Activated CD8-positive, alpha-beta T cell treated with anti-CD3 and anti-CD28 coated beads, Interleukin-2, amount 10 ng/mL, durations not matched to agents 7 days and 5 days (primary cell): ENCODE measurements at regions not wholly inside any gene's neighbourhood (a gene's known extent, or its start where the extent isn't known, plus 50 kb on each side); places are given as distances from the start of the nearest gene placed in this dataset.

Experiments
- ATAC-seq: fragments of 150-1000 bp; cut with Tn5 transposase; one replicate; pipeline ENCODE4 v1.10.0; 2021; ENCODE audit warnings: moderate library complexity
- CTCF ChIA-PET: fragments of 350-600 bp; sonication (Branson Sonifier 250); formaldehyde crosslinking; loops from one replicate; lab custom pipeline; 2021; ENCODE audit warnings: antibody characterized with exemption; lab: Charles Lee
- POLR2A ChIA-PET: fragments of 350-600 bp; sonication (Branson Sonifier 250); formaldehyde crosslinking; loops from one replicate; lab custom pipeline; 2021; ENCODE audit warnings: antibody characterized with exemption; lab: Charles Lee
- DNase-seq: peaks from one replicate; pipeline ENCODE4 v3.0.0-alpha.2; 2020
- H3K27ac Mint-ChIP-seq: one replicate; pipeline ENCODE4 v1.8.0; 2021; ENCODE audit warnings: mild to moderate bottlenecking, mixed read lengths
- H3K27me3 Mint-ChIP-seq: one replicate; pipeline ENCODE4 v1.8.0; 2021; ENCODE audit warnings: low read depth, mixed read lengths
- H3K36me3 Mint-ChIP-seq: one replicate; pipeline ENCODE4 v1.8.0; 2021; ENCODE audit warnings: low read depth, mixed read lengths
- H3K4me1 Mint-ChIP-seq: one replicate; pipeline ENCODE4 v1.8.0; 2021; ENCODE audit warnings: low read depth, mixed read lengths
- H3K4me3 Mint-ChIP-seq: one replicate; pipeline ENCODE4 v1.8.0; 2021; ENCODE audit warnings: mild to moderate bottlenecking, mixed read lengths
- H3K9me3 Mint-ChIP-seq: one replicate; pipeline ENCODE4 v1.8.0; 2022; ENCODE audit warnings: mixed read lengths; ENCODE audit not compliant: insufficient read depth

GRCh38 chr22:49155039-49155769 lies 672.5 kb downstream of the BRD1 start:
- no peaks in the 10 kb centered on the region for H3K36me3 Mint-ChIP-seq
- no peaks in the 10 kb centered on the region for H3K9me3 Mint-ChIP-seq
- DNase-seq (no peak), ATAC-seq (no peak)
- no peak overlapping the region for H3K4me3 Mint-ChIP-seq
- POLR2A ChIA-PET = no interaction called here
- CTCF ChIA-PET = no interaction called here
- no peaks in the 10 kb centered on the region for H3K27me3 Mint-ChIP-seq
- H3K27ac Mint-ChIP-seq = no peak overlapping the region
- H3K4me1 Mint-ChIP-seq = no peaks in the 10 kb centered on the region

GRCh38 chr22:49154433-49154832 lies 673.2 kb downstream of the BRD1 start:
- ATAC-seq = no peak
- no peak overlapping the region for H3K4me3 Mint-ChIP-seq
- ChIA-PET POLR2A (no interaction called here), CTCF (no interaction called here)
- DNase-seq = no peak
- H3K9me3 Mint-ChIP-seq = no peaks in the 10 kb centered on the region
- no peaks in the 10 kb centered on the region for H3K27me3 Mint-ChIP-seq
- H3K27ac Mint-ChIP-seq = no peak overlapping the region
- no peaks in the 10 kb centered on the region for H3K36me3 Mint-ChIP-seq
- no peaks in the 10 kb centered on the region for H3K4me1 Mint-ChIP-seq

- CTCF ChIA-PET = no interaction called here
- DNase-seq = no peak
- POLR2A ChIA-PET = no interaction called here
- Mint-ChIP-seq H3K9me3 (no peaks in the 10 kb centered on the region), H3K27me3 (no peaks in the 10 kb centered on the region), H3K27ac (no peak overlapping the region), H3K4me1 (no peaks in the 10 kb centered on the region), H3K4me3 (no peak overlapping the region), H3K36me3 (no peaks in the 10 kb centered on the region)
- no peak for ATAC-seq
Observed at GRCh38 chr22:49153921-49154320, 673.8 kb downstream of the BRD1 start.

- Mint-ChIP-seq H3K27ac (no peak overlapping the region), H3K4me1 (no peaks in the 10 kb centered on the region), H3K4me3 (no peak overlapping the region), H3K27me3 (no peaks in the 10 kb centered on the region), H3K36me3 (no peaks in the 10 kb centered on the region), H3K9me3 (no peaks in the 10 kb centered on the region)
- ChIA-PET POLR2A (no interaction called here), CTCF (no interaction called here)
- no peak for ATAC-seq
- DNase-seq = no peak
Observed at GRCh38 chr22:49152939-49153770, 674.5 kb downstream of the BRD1 start.

GRCh38 chr22:49152127-49152938 lies 675.3 kb downstream of the BRD1 start:
- Mint-ChIP-seq H3K27me3 (no peaks in the 10 kb centered on the region), H3K9me3 (no peaks in the 10 kb centered on the region), H3K4me1 (no peaks in the 10 kb centered on the region), H3K27ac (no peak overlapping the region), H3K36me3 (no peaks in the 10 kb centered on the region), H3K4me3 (no peak overlapping the region)
- ATAC-seq (no peak), DNase-seq (no peak)
- CTCF ChIA-PET = no interaction called here
- POLR2A ChIA-PET = no interaction called here

GRCh38 chr22:49151256-49152126 lies 676.2 kb downstream of the BRD1 start:
- ChIA-PET CTCF (no interaction called here), POLR2A (no interaction called here)
- H3K36me3 Mint-ChIP-seq = no peaks in the 10 kb centered on the region
- DNase-seq (no peak), ATAC-seq (no peak)
- no peak overlapping the region for H3K4me3 Mint-ChIP-seq
- no peak overlapping the region for H3K27ac Mint-ChIP-seq
- no peaks in the 10 kb centered on the region for H3K4me1 Mint-ChIP-seq
- H3K27me3 Mint-ChIP-seq = no peaks in the 10 kb centered on the region
- no peaks in the 10 kb centered on the region for H3K9me3 Mint-ChIP-seq

- DNase-seq (no peak), ATAC-seq (no peak)
- Mint-ChIP-seq H3K4me1 (no peaks in the 10 kb centered on the region), H3K36me3 (no peaks in the 10 kb centered on the region), H3K27me3 (no peaks in the 10 kb centered on the region), H3K9me3 (no peaks in the 10 kb centered on the region), H3K27ac (no peak overlapping the region), H3K4me3 (no peak overlapping the region)
- ChIA-PET CTCF (no interaction called here), POLR2A (no interaction called here)
Observed at GRCh38 chr22:49150801-49151221, 676.9 kb downstream of the BRD1 start.

- no peak overlapping the region for H3K27ac Mint-ChIP-seq
- H3K36me3 Mint-ChIP-seq = no peaks in the 10 kb centered on the region
- no peak for DNase-seq
- no peak overlapping the region for H3K4me3 Mint-ChIP-seq
- no peaks in the 10 kb centered on the region for H3K27me3 Mint-ChIP-seq
- CTCF ChIA-PET = no interaction called here
- H3K4me1 Mint-ChIP-seq = no peaks in the 10 kb centered on the region
- H3K9me3 Mint-ChIP-seq = no peaks in the 10 kb centered on the region
- POLR2A ChIA-PET = no interaction called here
- no peak for ATAC-seq
Observed at GRCh38 chr22:49149721-49150608, 677.7 kb downstream of the BRD1 start.

- POLR2A ChIA-PET = no interaction called here
- ATAC-seq = no peak
- H3K4me1 Mint-ChIP-seq = no peaks in the 10 kb centered on the region
- no peak overlapping the region for H3K4me3 Mint-ChIP-seq
- CTCF ChIA-PET = no interaction called here
- no peak overlapping the region for H3K27ac Mint-ChIP-seq
- no peaks in the 10 kb centered on the region for H3K9me3 Mint-ChIP-seq
- no peak for DNase-seq
- no peaks in the 10 kb centered on the region for H3K36me3 Mint-ChIP-seq
- no peaks in the 10 kb centered on the region for H3K27me3 Mint-ChIP-seq
Observed at GRCh38 chr22:49148895-49149418, 678.7 kb downstream of the BRD1 start.

GRCh38 chr22:49147617-49148175 lies 680.0 kb downstream of the BRD1 start:
- POLR2A ChIA-PET = no interaction called here
- DNase-seq = no peak
- ATAC-seq = no peak
- Mint-ChIP-seq H3K27ac (no peak overlapping the region), H3K4me3 (no peak overlapping the region), H3K27me3 (no peaks in the 10 kb centered on the region), H3K4me1 (no peaks in the 10 kb centered on the region), H3K9me3 (no peaks in the 10 kb centered on the region), H3K36me3 (no peaks in the 10 kb centered on the region)
- CTCF ChIA-PET = no interaction called here
